Activated CD8-positive, alpha-beta memory T cell treated with anti-CD3 and anti-CD28 coated beads, Interleukin-2, amount 10 ng/mL, durations not matched to agents 7 days and 5 days (primary cell): ENCODE measurements at regions not wholly inside any gene's neighbourhood (a gene's known extent, or its start where the extent isn't known, plus 50 kb on each side); places are given as distances from the start of the nearest gene placed in this dataset.

ENCODE experiments used
- ATAC-seq: fragments of 150-1000 bp; cut with Tn5 transposase; one replicate; pipeline ENCODE4 v1.10.0; 2021; ENCODE audit warnings: moderate library complexity
- CTCF ChIA-PET: fragments of 350-600 bp; sonication (Branson Sonifier 250); formaldehyde crosslinking; loops from one replicate; lab custom pipeline; 2021; ENCODE audit warnings: antibody characterized with exemption; lab: Charles Lee
- DNase-seq: peaks from one replicate; pipeline ENCODE4 v3.0.0-alpha.2; 2020
- H3K27ac Mint-ChIP-seq: one replicate; pipeline ENCODE4 v1.8.0; 2021; ENCODE audit warnings: mild to moderate bottlenecking, mixed read lengths
- H3K27me3 Mint-ChIP-seq: one replicate; pipeline ENCODE4 v1.8.0; 2021; ENCODE audit warnings: mixed read lengths
- H3K36me3 Mint-ChIP-seq: one replicate; pipeline ENCODE4 v1.8.0; 2021; ENCODE audit warnings: mild to moderate bottlenecking, mixed read lengths
- H3K4me1 Mint-ChIP-seq: one replicate; pipeline ENCODE4 v1.8.0; 2021; ENCODE audit warnings: mixed read lengths
- H3K4me3 Mint-ChIP-seq: one replicate; pipeline ENCODE4 v1.8.0; 2021; ENCODE audit warnings: mild to moderate bottlenecking, moderate library complexity, mixed read lengths
- H3K9me3 Mint-ChIP-seq: one replicate; pipeline ENCODE4 v1.8.0; 2022; ENCODE audit warnings: low read depth, mixed read lengths

DNA sequence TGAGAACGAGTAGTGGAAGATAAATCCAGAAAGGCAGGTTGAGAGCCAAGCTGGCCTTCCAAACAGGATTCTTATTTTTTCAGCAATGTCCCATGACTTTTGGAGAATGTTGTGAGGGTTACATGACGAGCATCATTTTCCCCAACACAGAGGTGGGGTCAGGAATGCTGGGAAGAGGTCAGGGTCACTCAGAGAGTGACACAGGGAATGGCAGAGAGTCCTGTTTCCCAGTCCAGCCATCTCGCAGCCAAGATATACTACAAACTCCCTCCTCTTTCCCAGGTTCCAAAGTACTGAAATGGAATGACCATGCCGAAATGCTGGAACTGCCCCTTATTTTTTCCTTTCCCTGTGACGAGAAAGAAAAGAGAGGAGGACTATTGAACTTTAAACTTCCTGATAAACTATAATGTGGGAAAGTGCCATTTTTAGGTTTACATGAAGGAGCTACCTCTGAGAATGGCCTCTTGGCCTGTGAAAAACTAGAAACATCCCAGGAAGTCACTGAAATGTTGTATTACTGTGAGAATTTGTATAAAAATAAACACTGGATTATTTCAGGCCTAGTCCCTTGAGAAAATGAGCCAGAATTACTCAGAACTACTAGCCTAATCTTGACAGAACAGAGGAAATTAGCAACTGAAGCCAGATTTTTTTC lies 420.4 kb downstream of the CETN3 start:
- no peaks in the 10 kb centered on the region for H3K27me3 Mint-ChIP-seq
- H3K9me3 Mint-ChIP-seq: no peaks in the 10 kb centered on the region
- no peaks in the 10 kb centered on the region for H3K4me1 Mint-ChIP-seq
- CTCF ChIA-PET: no interaction called here
- ATAC-seq (no peak), DNase-seq (no peak)
- H3K4me3 Mint-ChIP-seq: no peak overlapping the region
- H3K36me3 Mint-ChIP-seq: no peaks in the 10 kb centered on the region
- no peak overlapping the region for H3K27ac Mint-ChIP-seq

DNA sequence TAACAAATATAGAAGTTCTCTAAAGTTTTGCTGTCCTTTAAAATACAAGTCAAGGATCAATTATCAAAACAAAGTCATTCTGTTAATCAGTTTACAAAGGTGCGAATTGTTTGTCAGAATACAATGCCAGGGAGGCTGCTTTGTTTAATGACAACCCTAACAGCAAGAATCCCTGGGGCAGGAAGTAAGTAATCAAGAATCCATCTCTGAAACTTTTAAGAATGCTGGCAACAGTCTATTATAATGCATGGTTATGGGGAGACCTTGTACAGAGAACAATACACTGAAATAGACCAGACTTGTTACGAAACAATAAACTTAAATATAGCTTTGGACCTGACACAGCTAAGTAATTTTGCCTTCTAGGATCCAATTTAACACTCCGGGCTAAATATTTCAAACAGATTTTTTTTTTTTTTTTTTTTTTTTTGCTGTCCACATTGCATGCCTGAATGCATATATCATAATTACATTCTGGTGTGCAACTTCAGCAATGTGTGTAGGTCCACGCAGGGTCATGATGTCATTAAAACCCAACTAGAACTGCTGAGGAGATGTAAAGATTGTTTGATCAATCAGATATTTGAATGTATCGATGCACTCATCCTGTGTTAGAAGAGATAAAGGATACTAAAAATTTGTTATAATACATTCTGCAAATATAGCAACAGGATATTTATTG lies 421.3 kb downstream of the CETN3 start:
- H3K4me1 Mint-ChIP-seq: no peaks in the 10 kb centered on the region
- no peak overlapping the region for H3K4me3 Mint-ChIP-seq
- DNase-seq (no peak), ATAC-seq (no peak)
- CTCF ChIA-PET: interaction anchor here (0.6 kb wide), 1 partner anchor 63 kb away, joined by 3 read pairs; no protein-coding TSS in a partner anchor
- no peak overlapping the region for H3K27ac Mint-ChIP-seq
- H3K27me3 Mint-ChIP-seq: no peaks in the 10 kb centered on the region
- H3K9me3 Mint-ChIP-seq: no peaks in the 10 kb centered on the region
- no peaks in the 10 kb centered on the region for H3K36me3 Mint-ChIP-seq

DNA sequence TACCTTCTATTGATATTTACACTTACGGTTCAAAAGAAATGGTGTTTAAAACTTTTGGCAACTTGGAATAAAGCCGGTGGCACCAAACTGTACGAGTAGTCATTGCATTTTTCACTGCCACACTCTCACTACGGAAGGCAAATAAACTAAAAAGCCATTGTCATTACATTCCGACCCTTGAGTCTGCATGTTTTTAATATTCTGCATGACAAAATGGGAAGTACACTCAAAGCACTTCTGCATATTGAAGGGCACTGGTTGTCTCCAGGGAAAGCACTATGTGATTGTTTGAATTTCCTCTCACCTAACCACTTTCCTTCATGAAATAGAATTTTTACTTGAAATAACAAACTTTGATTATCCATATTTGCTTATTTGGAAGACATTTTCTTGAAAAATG lies 426.3 kb downstream of the CETN3 start:
- CTCF ChIA-PET: no interaction called here
- Mint-ChIP-seq H3K27ac (no peak overlapping the region), H3K36me3 (no peaks in the 10 kb centered on the region), H3K9me3 (no peaks in the 10 kb centered on the region), H3K4me1 (no peaks in the 10 kb centered on the region), H3K4me3 (no peak overlapping the region), H3K27me3 (no peaks in the 10 kb centered on the region)
- no peak for DNase-seq
- no peak for ATAC-seq

DNA sequence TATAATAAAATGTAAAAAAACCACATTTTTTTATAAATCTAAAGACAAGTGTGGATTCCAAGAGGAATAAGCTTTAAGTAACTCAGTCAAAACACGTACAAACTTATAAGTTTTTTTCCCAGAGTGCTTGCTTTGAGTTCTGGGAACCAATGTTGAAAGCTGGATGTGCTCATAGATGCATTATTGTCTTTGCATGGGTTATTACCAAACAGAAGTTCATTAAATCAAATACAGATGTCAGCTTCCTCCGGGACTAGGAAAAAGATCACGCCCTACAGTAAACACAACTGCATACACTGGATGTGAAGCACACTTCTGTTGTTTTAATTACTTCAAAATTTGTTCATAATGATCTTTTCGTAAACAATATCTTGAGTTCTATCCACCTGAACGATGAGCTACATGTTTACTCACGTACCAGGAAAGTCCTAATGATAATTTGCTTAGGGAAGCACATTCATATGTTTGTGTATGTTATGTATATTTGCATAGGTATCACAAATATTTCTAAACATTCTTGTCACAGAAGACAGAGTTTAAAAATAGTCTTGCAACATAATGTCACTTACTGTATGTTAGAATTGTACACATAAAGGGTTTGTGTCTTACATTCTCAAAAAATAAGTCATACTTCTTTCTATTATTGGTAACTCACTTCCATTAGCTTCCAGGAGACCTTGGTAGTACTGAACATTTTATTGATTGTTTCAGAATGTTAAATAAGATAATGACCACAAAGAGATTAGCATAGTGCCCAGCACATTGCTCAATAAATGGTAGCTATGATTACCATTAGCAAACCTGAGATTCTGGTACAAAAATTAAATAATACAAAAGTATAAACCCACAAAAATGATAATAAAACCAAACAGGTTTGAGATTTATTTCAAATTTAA lies 427.4 kb downstream of the CETN3 start:
- H3K36me3 Mint-ChIP-seq: no peaks in the 10 kb centered on the region
- no peak for DNase-seq
- CTCF ChIA-PET: interaction anchor here (1.3 kb wide), 1 partner anchor 13 kb away, joined by 3 read pairs; no protein-coding TSS in a partner anchor
- no peaks in the 10 kb centered on the region for H3K4me1 Mint-ChIP-seq
- no peak overlapping the region for H3K27ac Mint-ChIP-seq
- no peaks in the 10 kb centered on the region for H3K27me3 Mint-ChIP-seq
- H3K4me3 Mint-ChIP-seq: no peak overlapping the region
- no peak for ATAC-seq
- no peaks in the 10 kb centered on the region for H3K9me3 Mint-ChIP-seq

DNA sequence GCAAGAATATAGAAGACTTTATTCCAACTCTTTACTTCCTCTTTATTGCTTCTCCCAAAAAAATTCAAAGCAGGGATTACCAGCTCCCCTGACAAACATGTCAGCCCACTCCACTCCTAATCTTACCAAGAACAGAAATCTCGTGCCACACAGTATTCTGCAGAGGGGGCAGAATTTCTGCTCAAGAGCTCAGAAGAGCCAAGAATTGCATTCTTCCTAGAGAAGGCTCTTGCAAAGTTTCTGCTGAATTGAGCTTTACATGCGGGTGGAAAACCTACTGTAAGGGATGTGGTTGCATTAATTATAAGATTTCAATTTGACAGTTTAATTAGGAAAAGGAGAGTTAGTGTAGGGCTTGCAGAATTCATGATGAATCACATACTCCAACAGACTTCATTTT lies 428.5 kb downstream of the CETN3 start:
- H3K27me3 Mint-ChIP-seq: no peaks in the 10 kb centered on the region
- no peak overlapping the region for H3K27ac Mint-ChIP-seq
- CTCF ChIA-PET: interaction anchor here (1.3 kb wide), 1 partner anchor 15 kb away, joined by 3 read pairs; no protein-coding TSS in a partner anchor
- H3K9me3 Mint-ChIP-seq: no peaks in the 10 kb centered on the region
- DNase-seq (no peak), ATAC-seq (no peak)
- H3K36me3 Mint-ChIP-seq: no peaks in the 10 kb centered on the region
- no peaks in the 10 kb centered on the region for H3K4me1 Mint-ChIP-seq
- H3K4me3 Mint-ChIP-seq: no peak overlapping the region

DNA sequence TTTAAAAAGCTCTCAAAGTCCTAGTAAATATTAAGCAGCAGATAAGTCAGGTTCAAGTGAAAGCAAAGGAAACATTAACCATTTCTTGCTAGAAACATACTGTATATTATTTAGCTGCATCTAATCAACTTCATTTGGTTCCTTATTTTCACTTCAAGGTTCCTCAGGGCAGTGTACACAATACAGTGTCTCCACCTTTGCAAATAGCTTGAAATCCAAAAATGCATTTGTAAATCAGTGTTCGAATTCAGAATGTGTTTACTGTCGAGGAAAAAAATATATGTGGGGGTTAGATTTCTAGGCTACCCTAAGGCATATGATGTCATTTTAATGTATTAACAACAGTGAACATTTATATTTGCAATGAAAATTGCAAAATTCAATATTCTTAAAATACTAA lies 436.0 kb downstream of the CETN3 start:
- no peak for DNase-seq
- no peaks in the 10 kb centered on the region for H3K36me3 Mint-ChIP-seq
- H3K9me3 Mint-ChIP-seq: peaks cover 3% of the 10 kb centered on the region
- no peak for ATAC-seq
- H3K4me3 Mint-ChIP-seq: no peak overlapping the region
- no peak overlapping the region for H3K27ac Mint-ChIP-seq
- CTCF ChIA-PET: no interaction called here
- no peaks in the 10 kb centered on the region for H3K27me3 Mint-ChIP-seq
- H3K4me1 Mint-ChIP-seq: no peaks in the 10 kb centered on the region

DNA sequence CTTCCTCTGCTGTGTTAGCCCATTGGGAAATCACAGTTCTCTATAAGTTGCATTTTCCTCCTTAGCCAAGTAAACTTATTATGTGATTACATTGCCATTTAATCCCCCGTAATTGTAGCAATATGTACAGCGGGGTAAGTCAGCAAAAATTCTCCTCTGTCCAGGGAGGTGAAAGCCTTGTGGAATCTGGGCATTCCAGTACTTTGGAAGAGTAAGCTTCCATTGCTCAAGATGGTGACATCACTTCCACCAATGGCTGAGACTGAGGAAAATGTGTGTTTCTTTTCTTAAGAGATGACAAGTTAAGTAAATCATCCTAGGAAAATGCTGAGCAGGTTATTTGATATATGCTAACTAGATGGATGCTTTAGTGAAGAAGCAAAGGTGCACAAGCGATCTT lies 436.7 kb downstream of the CETN3 start:
- DNase-seq (no peak), ATAC-seq (no peak)
- Mint-ChIP-seq H3K9me3 (peaks cover 3% of the 10 kb centered on the region), H3K4me1 (no peaks in the 10 kb centered on the region), H3K36me3 (no peaks in the 10 kb centered on the region), H3K27ac (no peak overlapping the region), H3K4me3 (no peak overlapping the region), H3K27me3 (no peaks in the 10 kb centered on the region)
- CTCF ChIA-PET: no interaction called here

DNA sequence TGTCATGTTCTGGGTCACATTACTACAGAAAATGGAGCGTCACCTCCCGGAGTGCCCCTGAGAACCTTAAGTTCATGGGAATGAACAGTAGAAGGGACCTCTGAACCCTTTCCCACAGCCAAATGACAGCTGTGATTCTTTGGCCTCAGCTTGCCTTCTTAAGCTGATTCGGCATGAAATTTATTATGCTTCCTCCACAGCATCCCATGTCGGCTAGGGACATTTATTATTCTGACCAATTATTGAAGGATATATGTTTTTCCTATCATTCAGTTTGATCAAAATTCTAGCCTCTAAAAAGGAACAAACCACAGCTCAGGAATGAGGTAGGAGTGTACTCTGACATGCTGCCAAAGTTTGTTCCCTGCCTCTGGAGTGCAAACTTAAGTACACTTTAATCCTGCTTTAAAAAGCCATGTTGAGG lies 440.6 kb downstream of the CETN3 start:
- Mint-ChIP-seq H3K27ac (no peak overlapping the region), H3K36me3 (no peaks in the 10 kb centered on the region), H3K27me3 (no peaks in the 10 kb centered on the region), H3K4me3 (no peak overlapping the region), H3K4me1 (no peaks in the 10 kb centered on the region), H3K9me3 (no peaks in the 10 kb centered on the region)
- ATAC-seq (no peak), DNase-seq (no peak)
- CTCF ChIA-PET: no interaction called here

DNA sequence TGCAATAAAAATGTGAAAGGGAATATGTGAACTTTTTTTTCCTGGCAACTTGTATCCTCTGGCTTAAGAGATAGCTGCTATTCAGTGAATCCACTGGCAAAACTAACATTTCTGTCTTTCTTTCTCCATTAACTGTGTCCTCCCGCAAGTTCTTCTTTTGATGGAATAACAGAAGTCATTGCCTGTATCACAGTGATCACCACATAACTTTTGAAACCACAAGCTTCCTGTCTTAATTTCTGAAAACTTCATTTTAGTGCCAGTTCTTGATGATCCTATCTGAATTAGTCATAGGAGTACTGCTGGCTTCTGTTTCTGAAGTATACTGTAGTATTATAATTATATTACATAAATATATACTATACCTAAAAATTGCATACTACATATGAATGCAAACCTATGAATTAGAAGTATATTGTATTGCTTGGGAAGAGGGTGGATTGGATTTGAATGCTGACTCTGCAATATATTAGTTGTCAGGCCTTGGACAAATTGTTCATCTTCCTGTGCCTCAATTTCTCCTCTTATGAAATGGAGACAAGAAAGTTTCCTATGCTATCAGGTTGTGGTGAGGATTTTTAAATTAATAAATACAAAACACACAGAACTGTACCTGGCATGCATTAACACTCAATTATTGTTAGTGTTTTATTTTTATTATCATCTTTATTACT lies 441.6 kb downstream of the CETN3 start:
- ATAC-seq (no peak), DNase-seq (no peak)
- Mint-ChIP-seq H3K4me1 (no peaks in the 10 kb centered on the region), H3K4me3 (no peak overlapping the region), H3K36me3 (no peaks in the 10 kb centered on the region), H3K27ac (no peak overlapping the region), H3K27me3 (no peaks in the 10 kb centered on the region), H3K9me3 (no peaks in the 10 kb centered on the region)
- CTCF ChIA-PET: no interaction called here

DNA sequence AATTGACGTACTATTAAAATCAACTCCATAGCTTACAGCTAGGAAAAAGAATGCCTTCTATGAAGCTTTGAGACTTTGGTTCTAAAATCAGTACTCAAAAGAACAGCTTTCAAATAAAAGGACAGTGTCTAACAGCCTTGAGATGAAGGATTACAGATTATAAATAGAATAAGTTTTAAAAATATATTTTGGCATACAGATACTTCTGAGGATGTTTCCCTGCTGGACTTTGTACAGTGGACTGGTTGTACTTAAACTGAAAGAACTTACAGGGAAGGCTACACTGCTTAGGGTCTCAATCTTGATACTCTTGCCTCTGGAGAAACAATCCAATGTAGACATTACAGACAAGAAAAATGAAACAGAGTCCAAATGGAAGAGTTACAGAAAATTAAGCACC lies 452.7 kb downstream of the CETN3 start:
- CTCF ChIA-PET: no interaction called here
- no peak overlapping the region for H3K27ac Mint-ChIP-seq
- H3K27me3 Mint-ChIP-seq: no peaks in the 10 kb centered on the region
- no peaks in the 10 kb centered on the region for H3K36me3 Mint-ChIP-seq
- no peak for ATAC-seq
- peaks cover 2% of the 10 kb centered on the region for H3K9me3 Mint-ChIP-seq
- DNase-seq: no peak
- H3K4me1 Mint-ChIP-seq: no peaks in the 10 kb centered on the region
- no peak overlapping the region for H3K4me3 Mint-ChIP-seq

DNA sequence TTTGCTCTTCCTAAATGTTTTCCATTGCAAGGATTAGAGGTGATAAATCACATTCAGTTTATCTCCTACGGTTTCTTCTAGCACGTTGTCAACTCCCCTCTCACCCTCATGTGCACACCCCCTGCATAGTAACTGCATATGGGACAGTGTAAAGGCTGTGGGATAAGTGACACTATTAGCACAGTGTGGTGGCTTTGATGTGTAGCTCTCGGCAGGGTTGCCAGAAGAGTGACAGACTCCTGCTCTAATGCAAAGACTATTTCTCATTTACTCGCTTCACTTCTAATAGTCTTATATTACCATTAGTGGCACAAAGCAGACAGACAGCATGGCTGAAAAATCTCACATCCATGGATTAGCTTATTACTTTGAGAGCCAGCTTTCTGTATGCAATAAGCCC lies 454.6 kb downstream of the CETN3 start:
- no peak for DNase-seq
- CTCF ChIA-PET: no interaction called here
- H3K9me3 Mint-ChIP-seq: peaks cover 2% of the 10 kb centered on the region
- no peaks in the 10 kb centered on the region for H3K36me3 Mint-ChIP-seq
- H3K4me1 Mint-ChIP-seq: no peaks in the 10 kb centered on the region
- H3K27me3 Mint-ChIP-seq: no peaks in the 10 kb centered on the region
- no peak overlapping the region for H3K27ac Mint-ChIP-seq
- no peak overlapping the region for H3K4me3 Mint-ChIP-seq
- no peak for ATAC-seq

DNA sequence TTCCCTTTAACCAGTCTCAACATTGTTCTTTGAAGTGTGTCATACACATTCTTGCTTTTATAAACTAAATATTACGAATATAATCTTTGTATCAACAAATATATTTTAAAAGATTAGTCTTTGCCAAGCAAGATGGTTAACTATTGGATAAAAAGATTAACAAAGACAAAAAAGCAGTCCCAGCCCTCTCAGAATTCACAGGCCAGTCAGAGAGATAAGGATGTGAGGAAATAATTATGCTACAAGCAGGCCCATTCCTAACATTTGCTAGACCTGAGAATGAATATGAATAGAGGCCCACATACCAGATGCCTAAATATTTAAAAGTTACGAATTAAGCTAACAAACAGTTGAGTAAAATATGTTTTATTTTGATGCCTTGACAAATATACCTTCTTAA lies 457.7 kb downstream of the CETN3 start:
- ATAC-seq: no peak
- H3K4me3 Mint-ChIP-seq: no peak overlapping the region
- CTCF ChIA-PET: no interaction called here
- no peaks in the 10 kb centered on the region for H3K27me3 Mint-ChIP-seq
- no peak for DNase-seq
- no peaks in the 10 kb centered on the region for H3K4me1 Mint-ChIP-seq
- H3K36me3 Mint-ChIP-seq: no peaks in the 10 kb centered on the region
- H3K9me3 Mint-ChIP-seq: peaks cover 2% of the 10 kb centered on the region
- no peak overlapping the region for H3K27ac Mint-ChIP-seq

DNA sequence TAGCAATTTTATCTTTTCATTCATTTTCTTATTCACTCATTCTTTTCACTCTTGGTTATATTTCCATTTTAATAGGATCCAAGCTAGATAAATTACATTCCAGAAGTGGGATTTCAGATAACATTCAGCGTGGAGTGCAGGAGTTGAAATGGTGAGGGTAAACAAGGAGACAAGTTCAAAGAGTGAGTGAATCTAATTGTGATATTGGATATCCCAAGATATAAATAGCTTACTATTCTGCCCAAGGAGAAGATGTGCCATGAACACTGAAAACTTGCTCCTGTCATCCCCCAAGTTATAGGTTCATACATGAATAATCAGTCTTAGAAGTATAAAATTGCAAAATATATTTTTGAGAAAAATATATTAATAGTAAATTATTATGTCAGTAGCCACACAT lies 459.3 kb downstream of the CETN3 start:
- Mint-ChIP-seq H3K36me3 (no peaks in the 10 kb centered on the region), H3K4me3 (no peak overlapping the region), H3K9me3 (peaks cover 2% of the 10 kb centered on the region), H3K4me1 (no peaks in the 10 kb centered on the region), H3K27ac (no peak overlapping the region), H3K27me3 (no peaks in the 10 kb centered on the region)
- ATAC-seq: no peak
- CTCF ChIA-PET: no interaction called here
- no peak for DNase-seq
